GM18499 (cell line): ENCODE measurements at regions not wholly inside any gene's neighbourhood (a gene's known extent, or its start where the extent isn't known, plus 50 kb on each side); places are given as distances from the start of the nearest gene placed in this dataset.

Experiments
- ATAC-seq: cut with Tn5 transposase; IDR thresholded peaks from one replicate; pipeline ENCODE4 v1.9.1; 2021; ENCODE audit warnings: moderate number of reproducible peaks; ENCODE audit not compliant: insufficient read depth, unreplicated experiment

DNA sequence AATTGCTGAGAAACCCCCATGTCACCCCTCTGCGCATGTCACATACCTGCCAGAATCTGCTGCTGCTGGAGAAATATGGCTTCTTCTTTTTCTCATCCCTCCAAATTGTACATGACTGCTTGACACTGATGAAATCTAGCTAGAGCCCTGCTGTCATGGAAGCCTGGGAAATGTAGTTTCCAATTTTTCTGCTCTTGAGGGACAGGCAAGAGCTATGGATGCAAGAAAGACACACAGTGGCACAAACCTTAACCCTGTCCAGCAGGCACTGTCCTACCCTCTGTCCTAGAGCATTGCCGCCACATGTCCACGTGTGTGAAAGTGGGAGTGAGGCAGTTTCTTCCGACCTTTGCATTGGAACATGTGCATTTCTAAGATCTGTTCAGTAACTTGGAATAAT is 255.5 kb upstream of the SEMA6A start:
- ATAC-seq: no peak

DNA sequence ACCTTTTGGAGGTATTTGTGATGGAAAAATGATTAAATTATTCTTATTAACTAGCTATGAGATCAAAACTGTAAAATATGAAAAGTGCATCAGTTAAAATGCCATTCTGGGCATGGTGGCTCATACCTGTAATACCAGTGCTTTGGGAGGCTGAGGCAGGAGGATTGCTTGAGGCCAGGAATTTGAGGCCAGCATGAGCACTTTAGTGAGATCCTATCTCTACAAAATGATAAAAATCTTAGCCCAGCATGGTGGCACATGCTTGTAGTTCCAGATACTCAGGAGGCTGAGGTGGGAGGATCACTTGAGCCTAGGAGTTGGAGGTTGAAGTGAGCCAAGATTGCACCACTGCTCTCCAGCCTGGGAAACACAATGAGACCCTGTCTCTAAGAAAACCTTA is 252.5 kb upstream of the SEMA6A start:
- ATAC-seq: no peak

- ATAC-seq: no peak
These were observed 250.9 kb upstream of the SEMA6A start for GRCh38 chr5:116825486-116825885.

DNA sequence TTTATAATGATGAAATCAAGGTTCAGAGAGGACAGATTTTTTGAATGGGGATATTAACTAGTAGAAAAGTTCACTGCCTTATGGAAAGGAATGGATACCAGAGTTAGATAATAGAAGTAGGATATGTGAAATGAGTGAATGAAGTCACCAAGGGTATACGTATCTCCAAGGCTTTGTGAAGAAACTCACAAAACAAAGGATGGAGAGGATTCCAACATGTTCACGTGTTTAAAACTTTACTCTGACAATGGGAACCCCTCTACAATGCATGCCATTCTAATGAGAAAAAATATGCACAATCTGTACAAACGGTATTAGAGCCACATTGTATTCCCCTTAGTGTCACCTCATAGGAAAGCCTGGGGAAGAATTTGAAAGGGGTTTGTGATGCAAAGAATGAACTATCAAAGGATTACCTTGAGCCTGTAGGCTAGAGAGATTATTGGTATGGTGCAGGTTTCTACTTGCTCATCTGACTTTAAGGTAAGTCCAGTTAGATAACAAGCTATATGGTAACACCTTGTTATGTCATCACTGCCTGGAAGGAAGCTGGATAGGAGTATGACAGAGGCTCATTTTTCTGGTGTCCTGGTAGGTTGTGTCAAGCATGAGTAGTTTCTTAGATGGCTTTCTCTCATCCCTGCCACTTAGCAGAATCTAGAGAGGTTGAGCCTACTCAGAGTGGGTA is 250.3 kb upstream of the SEMA6A start:
- ATAC-seq: no peak

GRCh38 chr5:116814626-116815385 is 240.2 kb upstream of the SEMA6A start:
- ATAC-seq: no peak

GRCh38 chr5:116813906-116814305 is 239.3 kb upstream of the SEMA6A start:
- no peak for ATAC-seq

GRCh38 chr5:116813356-116813755 is 238.7 kb upstream of the SEMA6A start:
- ATAC-seq: no peak

GRCh38 chr5:116810951-116811350 is 236.3 kb upstream of the SEMA6A start:
- no peak for ATAC-seq

- ATAC-seq: no peak
These were observed 232.2 kb upstream of the SEMA6A start for GRCh38 chr5:116806836-116807235.

DNA sequence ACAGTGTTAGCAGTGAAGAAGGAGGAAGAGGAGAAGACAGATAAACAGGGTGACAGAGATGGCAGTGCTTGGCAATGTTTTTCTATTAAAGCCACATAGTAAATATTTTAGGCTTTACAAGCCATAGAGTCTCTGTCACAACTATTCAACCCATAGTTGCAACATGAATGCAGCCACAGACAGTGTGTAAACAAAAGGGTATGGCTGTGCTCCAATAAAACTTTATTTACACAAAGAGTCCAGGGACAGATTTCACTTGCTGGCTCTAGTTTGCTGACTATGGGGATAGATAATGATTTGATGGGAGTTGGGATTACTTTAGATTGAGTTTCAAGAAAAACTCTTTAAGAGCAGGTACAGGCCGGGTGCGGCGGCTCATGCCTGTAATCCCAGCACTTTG is 224.8 kb upstream of the SEMA6A start:
- ATAC-seq: no peak

DNA sequence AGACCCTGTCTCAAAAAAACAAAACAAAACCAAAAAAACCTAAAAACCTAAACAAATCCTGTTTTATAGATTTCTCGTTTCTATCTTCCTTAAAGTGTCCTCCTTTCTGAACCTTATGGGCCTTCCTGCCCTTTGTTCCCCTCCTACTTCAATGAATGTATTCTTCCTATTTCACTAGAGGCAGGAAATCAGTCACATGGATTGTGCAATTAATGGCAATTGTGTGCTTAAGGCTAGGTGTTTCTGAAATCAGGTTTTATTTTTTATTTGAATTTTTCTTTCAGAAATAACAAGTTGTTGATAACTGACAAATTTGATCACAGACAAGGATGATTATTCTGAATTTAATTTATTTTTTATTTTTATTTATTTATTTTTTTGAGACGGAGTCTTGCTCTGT is 220.6 kb upstream of the SEMA6A start:
- ATAC-seq: no peak

DNA sequence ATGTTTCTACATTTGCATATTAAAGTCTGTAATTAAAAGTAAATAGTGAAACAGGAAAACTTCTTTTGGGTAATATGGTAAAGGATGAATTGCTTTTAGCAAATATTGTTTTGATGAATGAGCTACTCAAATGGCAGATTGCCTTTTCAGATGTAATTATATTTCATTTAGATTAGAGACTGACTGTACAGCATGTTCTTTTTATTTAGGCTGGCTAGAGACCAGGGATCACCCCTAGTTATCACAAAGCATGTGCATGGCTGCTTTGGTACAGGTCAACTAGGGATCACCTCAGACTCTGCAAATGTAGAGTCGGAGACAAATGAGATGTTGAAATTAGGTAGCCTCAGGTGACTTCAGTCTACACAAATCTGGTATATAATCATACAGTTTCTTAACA is 214.9 kb upstream of the SEMA6A start:
- ATAC-seq: no peak

- no peak for ATAC-seq
These were observed 214.3 kb upstream of the SEMA6A start for GRCh38 chr5:116788851-116789403.

GRCh38 chr5:116787570-116787969 is 212.9 kb upstream of the SEMA6A start:
- no peak for ATAC-seq

- no peak for ATAC-seq
These were observed 210.5 kb upstream of the SEMA6A start for GRCh38 chr5:116785106-116785505.

- no peak for ATAC-seq
These were observed 205.2 kb upstream of the SEMA6A start for GRCh38 chr5:116779846-116780245.

GRCh38 chr5:116778651-116779280 is 204.1 kb upstream of the SEMA6A start:
- ATAC-seq: no peak

- ATAC-seq: no peak
These were observed 203.4 kb upstream of the SEMA6A start for GRCh38 chr5:116778032-116778431.

- ATAC-seq: no peak
These were observed 199.3 kb upstream of the SEMA6A start for GRCh38 chr5:116773926-116774325.

GRCh38 chr5:116772806-116773205 is 198.2 kb upstream of the SEMA6A start:
- no peak for ATAC-seq

- no peak for ATAC-seq
These were observed 197.5 kb upstream of the SEMA6A start for GRCh38 chr5:116772152-116772501.
